HepG2 (cell line): ENCODE measurements at regions not wholly inside any gene's neighbourhood (a gene's known extent, or its start where the extent isn't known, plus 50 kb on each side); places are given as distances from the start of the nearest gene placed in this dataset.

ENCODE experiments used
- ATAC-seq: fragments of 200-7000 bp; cut with Tn5 transposase; 3 replicates; pipeline ENCODE4 v1.9.1; 2020; ENCODE audit warnings: mild to moderate bottlenecking, moderate library complexity
- BruUV-seq: library from RNA; stranded (reverse); fragments of 400-500 nt; replicated peaks from 2 replicates; lab custom pipeline; 2021; lab: Mats Ljungman, UMichigan
- CTCF ChIA-PET: fragments of 300-600 bp; formaldehyde crosslinking; extraction: SDS; loops from one replicate; lab custom pipeline; 2021; ENCODE audit warnings: low total read pairs, inconsistent platforms, low intra/inter-chr PET ratio; lab: Yijun Ruan, JAX
- POLR2A ChIA-PET: fragments of 350-600 bp; sonication (Branson Sonifier 250); formaldehyde crosslinking; loops from one replicate; lab custom pipeline; 2020; ENCODE audit warnings: antibody characterized with exemption, inconsistent platforms; lab: Yijun Ruan, JAX
- DNase-seq: peaks from one replicate; pipeline ENCODE4 v3.0.0-alpha.2; 2015; ENCODE audit warnings: low spot score
- FAIRE-seq: peaks from 3 replicates; lab custom pipeline; 2011; peaks lifted over from hg19 to GRCh38; lab: Jason Lieb, UNC
- H2AFZ ChIP-seq: one replicate; pipeline ENCODE4 v1.6.1; 2011; ENCODE audit warnings: low read length, inconsistent platforms
- H3K27ac ChIP-seq: fragments of 300-600 bp; 3 replicates; pipeline ENCODE4 v1.8.0; 2011; ENCODE audit warnings: mixed run types, mild to moderate bottlenecking, mixed read lengths, low read length, inconsistent platforms; ENCODE audit not compliant: insufficient read depth; ENCODE audit errors: extremely low read length
- H3K27me3 ChIP-seq, 2 experiments: fragments of 200-600 bp in 1 of 2; 2 replicates in 1 of 2; 3 replicates in 1 of 2; pipeline versions ENCODE4 v1.6.0 to v1.8.0; 2011; ENCODE audit warnings: low read length in 2 of 2, mild to moderate bottlenecking in 2 of 2, moderate library complexity in 2 of 2, inconsistent platforms in 1 of 2; ENCODE audit not compliant: insufficient read depth in 2 of 2, control insufficient read depth in 1 of 2
- H3K36me3 ChIP-seq, 2 experiments: fragments of 200-600 bp in 1 of 2; replicated peaks in 1 of 2; 2 replicates in 1 of 2; 3 replicates in 1 of 2; pipeline versions ENCODE4 v1.5.1 to v1.8.0; 2011; ENCODE audit warnings: low read length in 2 of 2, inconsistent platforms in 1 of 2; ENCODE audit not compliant: insufficient read depth in 2 of 2, control insufficient read depth in 1 of 2
- H3K4me1 ChIP-seq: 2 replicates; pipeline ENCODE4 v1.5.1; 2012; ENCODE audit warnings: low read length, inconsistent platforms; ENCODE audit not compliant: insufficient read depth
- H3K4me2 ChIP-seq: 2 replicates; pipeline ENCODE4 v1.6.0; 2011; ENCODE audit warnings: low read depth, low read length, inconsistent platforms
- H3K4me3 ChIP-seq, 3 experiments: fragments of 200-600 bp in 1 of 3; sonication (generic), shearing (Covaris generic) in 1 of 3; replicated peaks in 1 of 3; 2 replicates each; pipeline ENCODE4 v1.5.1; 2011 to 2016; ENCODE audit warnings: low read length in 3 of 3, inconsistent platforms in 2 of 3, low read depth in 2 of 3, mild to moderate bottlenecking in 2 of 3, control low read depth in 1 of 3, mixed read lengths in 1 of 3; ENCODE audit not compliant: insufficient read depth in 1 of 3
- H3K79me2 ChIP-seq: one replicate; pipeline ENCODE4 v1.6.1; 2011; ENCODE audit warnings: low read length, inconsistent platforms; ENCODE audit not compliant: insufficient read depth
- H3K9ac ChIP-seq: 2 replicates; pipeline ENCODE4 v1.6.0; 2011; ENCODE audit warnings: mild to moderate bottlenecking, low read depth, low read length, inconsistent platforms; ENCODE audit not compliant: insufficient read depth
- H3K9me3 ChIP-seq: 2 replicates; pipeline ENCODE4 v1.5.1; 2012; ENCODE audit warnings: mild to moderate bottlenecking, low read length
- H4K20me1 ChIP-seq: 2 replicates; pipeline ENCODE4 v1.6.0; 2011; ENCODE audit warnings: inconsistent platforms, mild to moderate bottlenecking, low read length, moderate library complexity; ENCODE audit not compliant: insufficient read depth
- GATA4 ChIP-seq: sonication (generic); IDR thresholded peaks from 2 replicates; pipeline ENCODE4 v1.6.1; 2016; ENCODE audit warnings: antibody characterized with exemption, low read depth, borderline replicate concordance
- HES4 ChIP-seq: sonication (generic); formaldehyde crosslinking; IDR thresholded peaks from 2 replicates; pipeline ENCODE4 v1.9.0; 2021; ENCODE audit warnings: mild to moderate bottlenecking, missing genetic modification reagents, borderline replicate concordance
- HHEX ChIP-seq: IDR thresholded peaks from 2 replicates; pipeline ENCODE4 v1.6.1; 2016; ENCODE audit warnings: control low read depth
- HMGXB4 ChIP-seq, 2 experiments: sonication (generic) in 1 of 2; formaldehyde crosslinking in 1 of 2; IDR thresholded peaks; 2 replicates each; pipeline versions ENCODE4 v1.4.0 to v1.6.1; 2018 to 2020; ENCODE audit warnings: missing genetic modification reagents in 2 of 2, borderline replicate concordance in 1 of 2, low read depth in 1 of 2, mild to moderate bottlenecking in 1 of 2, missing biosample characterization in 1 of 2
- MIXL1 ChIP-seq: IDR thresholded peaks from 2 replicates; pipeline ENCODE4 v1.6.1; 2016
- NFATC3 ChIP-seq: sonication (generic); formaldehyde crosslinking; IDR thresholded peaks from 2 replicates; pipeline ENCODE4 v1.5.1; 2020; ENCODE audit warnings: mild to moderate bottlenecking, missing genetic modification reagents
- ONECUT2 ChIP-seq: sonication (generic); formaldehyde crosslinking; IDR thresholded peaks from 2 replicates; pipeline ENCODE4 v1.4.0; 2020; ENCODE audit warnings: missing genetic modification reagents
- PHF20 ChIP-seq: sonication (generic); formaldehyde crosslinking; IDR thresholded peaks from 2 replicates; pipeline ENCODE4 v1.5.0; 2020; ENCODE audit warnings: mild to moderate bottlenecking, missing genetic modification reagents
- RXRA ChIP-seq: sonication (generic); formaldehyde crosslinking; IDR thresholded peaks from 2 replicates; pipeline ENCODE4 v1.5.1; 2020; ENCODE audit warnings: missing genetic modification reagents
- SP4 ChIP-seq: sonication (generic); formaldehyde crosslinking; IDR thresholded peaks from 2 replicates; pipeline ENCODE4 v1.8.1; 2023; ENCODE audit warnings: mild to moderate bottlenecking, missing genetic modification reagents
- TBP ChIP-seq: sonication (generic); formaldehyde crosslinking; IDR thresholded peaks from 2 replicates; pipeline ENCODE4 v1.5.0; 2020; ENCODE audit warnings: missing genetic modification reagents
- TERF1 ChIP-seq: sonication (generic); formaldehyde crosslinking; IDR thresholded peaks from 2 replicates; pipeline ENCODE4 v1.8.0; 2022; ENCODE audit warnings: mild to moderate bottlenecking, missing genetic modification reagents, moderate library complexity
- ZBTB34 ChIP-seq: sonication (generic); formaldehyde crosslinking; IDR thresholded peaks from 2 replicates; pipeline ENCODE4 v1.8.0; 2022; ENCODE audit warnings: mild to moderate bottlenecking, missing genetic modification reagents
- ZBTB8A ChIP-seq: sonication (generic); formaldehyde crosslinking; IDR thresholded peaks from 2 replicates; pipeline ENCODE4 v1.4.0; 2020; ENCODE audit warnings: mild to moderate bottlenecking, low read depth, missing genetic modification reagents, borderline replicate concordance
- ZC3H13 ChIP-seq: sonication (generic); formaldehyde crosslinking; IDR thresholded peaks from 2 replicates; pipeline ENCODE4 v1.8.1; 2023; ENCODE audit warnings: mild to moderate bottlenecking, missing genetic modification reagents, moderate library complexity
- ZNF275 ChIP-seq: sonication (generic); formaldehyde crosslinking; IDR thresholded peaks from 2 replicates; pipeline ENCODE4 v1.8.0; 2022; ENCODE audit warnings: missing genetic modification reagents, mild to moderate bottlenecking, inconsistent platforms, borderline replicate concordance
- ZNF652 ChIP-seq: IDR thresholded peaks from 2 replicates; pipeline ENCODE4 v1.6.1; 2016; ENCODE audit warnings: low read depth, borderline replicate concordance
- WGBS: methylation state at CpG from one replicate; pipeline ENCODE4 v1.1.6; 2017; ENCODE audit warnings: low lambda C conversion rate; 5-methylcytosine and 5-hydroxymethylcytosine counted together
- in situ Hi-C: cut with HindIII; loops from 2 replicates; pipeline ENCODE4 v1.10.0; 2017; ENCODE audit warnings: low pct_unique_long_range_greater_than_20kb; ENCODE audit not compliant: extremely low pct_ligation_motif_present
- intact Hi-C: fragments of 100-400 bp; cut with micrococcal nuclease; formaldehyde crosslinking; loops from one replicate; pipeline ENCODE4 v1.10.0; 2022; ENCODE audit not compliant: unreplicated experiment

- TF ChIP-seq TERF1 (CRISPR knock-in tag): no peak
- TF ChIP-seq TBP (CRISPR knock-in tag): no peak
Measured at GRCh38 chr3:59655418-59656015, 605.7 kb upstream of the CFAP20DC start (continued).

GRCh38 chr3:59654480-59655417 lies 604.9 kb upstream of the CFAP20DC start:
- no peak overlapping the region for H3K4me3 ChIP-seq
- no peak for DNase-seq
- H3K27me3 ChIP-seq: no peaks in the 10 kb centered on the region
- no peak overlapping the region for H3K9ac ChIP-seq
- no peaks in the 10 kb centered on the region for H3K36me3 ChIP-seq
- ChIA-PET CTCF (no interaction called here), POLR2A (no interaction called here)
- H3K4me2 ChIP-seq: no peak overlapping the region
- no peak overlapping the region for H2AFZ ChIP-seq
- no peaks in the 10 kb centered on the region for H3K79me2 ChIP-seq
- BruUV-seq: no TSS peak
- no peak for FAIRE-seq
- H3K4me1 ChIP-seq: no peaks in the 10 kb centered on the region
- intact Hi-C loops: no loop called here
- 44% methylated on average over 12 of the region's 12 CpGs for WGBS
- in situ Hi-C loops: no loop called here
- peaks cover 7% of the 10 kb centered on the region for H3K9me3 ChIP-seq
- H3K27ac ChIP-seq: no peak overlapping the region
- H4K20me1 ChIP-seq: no peaks in the 10 kb centered on the region
- no peak for ATAC-seq
- TF ChIP-seq MIXL1 (CRISPR knock-in tag): no peak
- no peak for TF ChIP-seq NFATC3
- TF ChIP-seq ONECUT2 (CRISPR knock-in tag): no peak
- no peak for TF ChIP-seq ZBTB8A (CRISPR knock-in tag)
- TF ChIP-seq PHF20: no peak
- TF ChIP-seq ZNF652 (CRISPR knock-in tag): no peak
- TF ChIP-seq GATA4: no peak
- no peak for TF ChIP-seq ZC3H13 (CRISPR knock-in tag)
- no peak for TF ChIP-seq SP4 (CRISPR knock-in tag)
- no peak for TF ChIP-seq HHEX
- no peak for TF ChIP-seq ZNF275 (CRISPR knock-in tag)
- TF ChIP-seq HMGXB4 (CRISPR knock-in tag; IDR thresholded peaks at IDR 0.05; ENCODE audit: borderline replicate concordance in 1 of 2, low read depth in 1 of 2): no peak
- TF ChIP-seq HES4 (CRISPR knock-in tag): no peak
- TF ChIP-seq RXRA: no peak
- TF ChIP-seq ZBTB34: no peak
